IMR-90 (cell line): ENCODE measurements at regions not wholly inside any gene's neighbourhood (a gene's known extent, or its start where the extent isn't known, plus 50 kb on each side); places are given as distances from the start of the nearest gene placed in this dataset.

Experiments used
- ATAC-seq: fragments of 200-7000 bp; cut with Tn5 transposase; 2 replicates; pipeline ENCODE4 v1.9.1; 2020; ENCODE audit warnings: low read depth, mild to moderate bottlenecking, moderate library complexity
- BruUV-seq: library from RNA; stranded (reverse); fragments of 400-500 nt; replicated peaks from 2 replicates; lab custom pipeline; 2021; lab: Mats Ljungman, UMichigan
- CTCF ChIA-PET: fragments of 300-600 bp; formaldehyde crosslinking; extraction: SDS; loops from one replicate; lab custom pipeline; 2021; ENCODE audit warnings: antibody characterized with exemption; lab: Yijun Ruan, JAX
- POLR2A ChIA-PET: fragments of 300-600 bp; sonication (Branson Sonifier 250); formaldehyde crosslinking; loops from one replicate; lab custom pipeline; 2022; ENCODE audit warnings: antibody characterized with exemption; ENCODE audit not compliant: unreplicated experiment; lab: Charles Lee
- DNase-seq: peaks from one replicate; pipeline ENCODE4 v3.0.0; 2013
- H2AFZ ChIP-seq: replicated peaks from 2 replicates; pipeline ENCODE3; 2013; ENCODE audit warnings: low read length, mild to moderate bottlenecking; ENCODE audit not compliant: poor library complexity
- H2AK5ac ChIP-seq: 2 replicates; pipeline ENCODE4 v1.6.1; 2013; ENCODE audit warnings: low read depth, low read length, inconsistent platforms
- H2AK9ac ChIP-seq: replicated peaks from 2 replicates; pipeline ENCODE3; 2013; ENCODE audit warnings: mild to moderate bottlenecking, low read depth, low read length, moderate library complexity; ENCODE audit not compliant: poor library complexity
- H2BK120ac ChIP-seq: 2 replicates; pipeline ENCODE4 v1.6.1; 2013; ENCODE audit warnings: low read depth, low read length, inconsistent platforms
- H2BK15ac ChIP-seq: 3 replicates; pipeline ENCODE4 v1.6.1; 2013; ENCODE audit warnings: low read depth, low read length, inconsistent platforms
- H2BK20ac ChIP-seq: 2 replicates; pipeline ENCODE4 v1.6.1; 2013; ENCODE audit warnings: low read depth, mild to moderate bottlenecking, inconsistent platforms, low read length, moderate library complexity
- H2BK5ac ChIP-seq: 2 replicates; pipeline ENCODE4 v1.6.1; 2013; ENCODE audit warnings: mild to moderate bottlenecking, low read depth, low read length, inconsistent platforms; ENCODE audit not compliant: poor library complexity, severe bottlenecking
- H3K14ac ChIP-seq: replicated peaks from 2 replicates; pipeline ENCODE4 v1.6.1; 2013; ENCODE audit warnings: low read depth, low read length, inconsistent platforms
- H3K18ac ChIP-seq: 2 replicates; pipeline ENCODE4 v1.6.1; 2013; ENCODE audit warnings: low read depth, low read length, control low read depth
- H3K23ac ChIP-seq: 2 replicates; pipeline ENCODE4 v1.6.1; 2013; ENCODE audit warnings: low read depth, low read length, inconsistent platforms
- H3K27ac ChIP-seq: 2 replicates; pipeline ENCODE4 v1.5.1; 2013; ENCODE audit warnings: mild to moderate bottlenecking, control low read depth, low read length; ENCODE audit not compliant: insufficient read depth
- H3K27me3 ChIP-seq: 2 replicates; pipeline ENCODE4 v1.6.1; 2013; ENCODE audit warnings: low read length; ENCODE audit not compliant: control insufficient read depth, insufficient read depth
- H3K36me3 ChIP-seq: 2 replicates; pipeline ENCODE4 v1.6.1; 2013; ENCODE audit warnings: low read length, mixed read lengths; ENCODE audit not compliant: control insufficient read depth, insufficient read depth
- H3K4ac ChIP-seq: 2 replicates; pipeline ENCODE4 v1.6.1; 2013; ENCODE audit warnings: low read depth, low read length, inconsistent platforms
- H3K4me1 ChIP-seq: 2 replicates; pipeline ENCODE4 v1.6.1; 2013; ENCODE audit warnings: low read length, mixed read lengths; ENCODE audit not compliant: control insufficient read depth, insufficient read depth
- H3K4me2 ChIP-seq: 2 replicates; pipeline ENCODE4 v1.6.1; 2013; ENCODE audit warnings: low read depth, mild to moderate bottlenecking, control low read depth, low read length, moderate library complexity
- H3K4me3 ChIP-seq: 2 replicates; pipeline ENCODE4 v1.5.1; 2013; ENCODE audit warnings: low read depth, mild to moderate bottlenecking, control low read depth, low read length, moderate library complexity; ENCODE audit not compliant: insufficient read depth
- H3K56ac ChIP-seq: 2 replicates; pipeline ENCODE4 v1.6.1; 2013; ENCODE audit warnings: low read length, inconsistent platforms; ENCODE audit not compliant: insufficient read depth; ENCODE audit errors: extremely low read depth
- H3K79me1 ChIP-seq, 2 experiments: 2 replicates each; pipeline ENCODE4 v1.6.1; 2013; ENCODE audit warnings: low read length in 2 of 2, inconsistent platforms in 1 of 2, low read depth in 1 of 2
- H3K9ac ChIP-seq: 2 replicates; pipeline ENCODE4 v1.6.1; 2013; ENCODE audit warnings: low read depth, low read length, control low read depth
- H3K9me1 ChIP-seq: 2 replicates; pipeline ENCODE4 v1.6.1; 2013; ENCODE audit warnings: low read length, inconsistent platforms; ENCODE audit not compliant: insufficient read depth
- H3K9me3 ChIP-seq: 2 replicates; pipeline ENCODE4 v1.6.1; 2013; ENCODE audit warnings: low read length; ENCODE audit not compliant: control insufficient read depth, insufficient read depth
- H4K20me1 ChIP-seq: 2 replicates; pipeline ENCODE4 v1.6.1; 2013; ENCODE audit warnings: low read length, inconsistent platforms; ENCODE audit not compliant: insufficient read depth
- H4K5ac ChIP-seq: 2 replicates; pipeline ENCODE4 v1.6.1; 2013; ENCODE audit warnings: mild to moderate bottlenecking, low read depth, low read length, control low read depth
- H4K8ac ChIP-seq, 2 experiments: 2 replicates each; pipeline ENCODE4 v1.6.1; 2013; ENCODE audit warnings: low read depth in 2 of 2, low read length in 2 of 2, control low read depth in 1 of 2, inconsistent platforms in 1 of 2
- H4K91ac ChIP-seq: 2 replicates; pipeline ENCODE4 v1.6.1; 2013; ENCODE audit warnings: low read depth, low read length, inconsistent platforms; ENCODE audit not compliant: insufficient read depth
- CEBPB ChIP-seq: IDR thresholded peaks from 2 replicates; pipeline ENCODE4 v1.6.1; 2012; ENCODE audit warnings: low read depth, low read length, improper control_type of control experiment
- POLR2A ChIP-seq: IDR thresholded peaks from 2 replicates; pipeline ENCODE4 v1.6.1; 2012; ENCODE audit warnings: mild to moderate bottlenecking, low read depth, low read length
- WGBS, 2 experiments: methylation state at CpG; one replicate each; pipeline versions ENCODE4 v1.1.5 to v1.1.7; 2013; ENCODE audit warnings: missing lambda C conversion rate in 2 of 2; ENCODE audit not compliant: insufficient read length in 1 of 2; ENCODE audit errors: extremely low coverage in 2 of 2; 5-methylcytosine and 5-hydroxymethylcytosine counted together
- dilution Hi-C: fragments of 300-500 bp; cut with HindIII; formaldehyde crosslinking; loops from one replicate; pipeline ENCODE4 v1.14.3; 2018; ENCODE audit warnings: low sequenced_read_pairs; ENCODE audit not compliant: unreplicated experiment
- in situ Hi-C: fragments of 300-500 bp; cut with MboI; formaldehyde crosslinking; loops from 3 replicates; pipeline ENCODE4 v1.14.3; 2019; ENCODE audit warnings: low sequenced_read_pairs, inconsistent platforms, mixed read lengths
- intact Hi-C: fragments of 100-400 bp; cut with micrococcal nuclease; formaldehyde crosslinking; loops from 2 replicates; pipeline ENCODE4 v1.10.0; 2022

GRCh38 chr3:118803096-118803476 lies 231.6 kb downstream of the IGSF11 start:
- no peaks in the 10 kb centered on the region for H3K36me3 ChIP-seq
- no peak overlapping the region for H3K14ac ChIP-seq
- H2AK9ac ChIP-seq = no peak overlapping the region
- no peaks in the 10 kb centered on the region for H3K27me3 ChIP-seq
- no peak overlapping the region for H3K4me2 ChIP-seq
- no peak overlapping the region for H3K23ac ChIP-seq
- no peak overlapping the region for H3K18ac ChIP-seq
- ChIA-PET CTCF (no interaction called here), POLR2A (no interaction called here)
- dilution Hi-C loops (no loop called here), intact Hi-C loops (no loop called here), in situ Hi-C loops (no loop called here)
- H3K56ac ChIP-seq = no peak overlapping the region
- H2BK20ac ChIP-seq = no peak overlapping the region
- BruUV-seq = no TSS peak
- no peak overlapping the region for H4K5ac ChIP-seq
- no peak overlapping the region for H2AK5ac ChIP-seq
- DNase-seq = no peak
- H3K4ac ChIP-seq = no peak overlapping the region
- no peak overlapping the region for H3K9ac ChIP-seq
- H3K9me3 ChIP-seq = no peaks in the 10 kb centered on the region
- no peak overlapping the region for H3K27ac ChIP-seq
- no peaks in the 10 kb centered on the region for H3K9me1 ChIP-seq
- no CpG with 5 or more reads among the region's 3 CpGs for WGBS, 2 experiments
- H2AFZ ChIP-seq = no peak overlapping the region
- H4K20me1 ChIP-seq = no peaks in the 10 kb centered on the region
- no peak overlapping the region for H2BK15ac ChIP-seq
- H4K8ac ChIP-seq = no peak overlapping the region
- no peak overlapping the region for H3K4me3 ChIP-seq
- TF ChIP-seq POLR2A (no peak), CEBPB (no peak)
- no peak overlapping the region for H2BK5ac ChIP-seq
- H3K79me1 ChIP-seq = no peaks in the 10 kb centered on the region
- no peak overlapping the region for H2BK120ac ChIP-seq
- ATAC-seq = no peak
- no peak overlapping the region for H4K91ac ChIP-seq
- H3K4me1 ChIP-seq = no peaks in the 10 kb centered on the region
